ENCODE measurements at regions not wholly inside any gene's neighbourhood (a gene's known extent, or its start where the extent isn't known, plus 50 kb on each side); places are given as distances from the start of the nearest gene placed in this dataset.

DNA sequence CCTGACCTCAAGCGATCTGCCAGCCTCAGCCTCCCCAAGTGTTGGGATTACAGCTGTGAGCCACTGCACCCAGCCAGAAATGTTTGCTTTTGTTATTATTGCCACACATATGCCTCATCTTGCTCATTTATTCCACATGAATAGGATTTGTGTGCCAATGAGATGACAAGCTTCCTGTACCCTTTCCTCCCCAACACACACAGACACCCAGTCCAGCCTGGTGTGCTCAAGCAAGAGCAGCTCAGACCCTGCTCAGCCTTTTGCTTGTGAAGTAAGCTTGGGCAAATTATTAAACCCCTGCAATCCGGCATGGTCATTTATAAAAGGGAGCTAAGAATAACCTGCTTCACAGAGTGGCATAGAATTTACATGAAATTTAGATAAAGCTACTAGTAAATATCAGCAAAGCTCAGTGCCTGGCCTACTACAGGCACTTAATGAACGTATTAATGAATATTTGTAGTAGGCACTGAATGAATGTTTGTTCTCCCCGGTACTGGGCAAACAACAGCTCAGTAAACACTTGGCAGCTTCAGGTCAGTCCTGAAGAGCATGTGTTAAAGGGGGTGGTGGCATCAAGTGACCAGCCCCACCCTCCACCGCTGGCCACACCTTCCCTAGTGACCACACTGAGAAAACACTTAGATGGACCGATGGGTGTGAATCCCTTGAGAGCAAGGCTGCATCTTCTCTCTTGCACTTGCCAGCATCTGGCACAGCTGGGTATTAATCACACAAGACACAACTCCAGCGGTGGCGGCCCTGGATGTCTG is 280.2 kb downstream of the SRBD1 start:
- TF ChIP-seq, protein P1, sequence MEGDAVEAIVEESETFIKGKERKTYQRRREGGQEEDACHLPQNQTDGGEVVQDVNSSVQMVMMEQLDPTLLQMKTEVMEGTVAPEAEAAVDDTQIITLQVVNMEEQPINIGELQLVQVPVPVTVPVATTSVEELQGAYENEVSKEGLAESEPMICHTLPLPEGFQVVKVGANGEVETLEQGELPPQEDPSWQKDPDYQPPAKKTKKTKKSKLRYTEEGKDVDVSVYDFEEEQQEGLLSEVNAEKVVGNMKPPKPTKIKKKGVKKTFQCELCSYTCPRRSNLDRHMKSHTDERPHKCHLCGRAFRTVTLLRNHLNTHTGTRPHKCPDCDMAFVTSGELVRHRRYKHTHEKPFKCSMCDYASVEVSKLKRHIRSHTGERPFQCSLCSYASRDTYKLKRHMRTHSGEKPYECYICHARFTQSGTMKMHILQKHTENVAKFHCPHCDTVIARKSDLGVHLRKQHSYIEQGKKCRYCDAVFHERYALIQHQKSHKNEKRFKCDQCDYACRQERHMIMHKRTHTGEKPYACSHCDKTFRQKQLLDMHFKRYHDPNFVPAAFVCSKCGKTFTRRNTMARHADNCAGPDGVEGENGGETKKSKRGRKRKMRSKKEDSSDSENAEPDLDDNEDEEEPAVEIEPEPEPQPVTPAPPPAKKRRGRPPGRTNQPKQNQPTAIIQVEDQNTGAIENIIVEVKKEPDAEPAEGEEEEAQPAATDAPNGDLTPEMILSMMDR (IDR thresholded peaks at IDR 0.05 in 8 of 11, conservative IDR thresholded peaks at IDR 0.05 in 3 of 11) = no peak
- no peak for TF ChIP-seq POLR2AphosphoS5 (IDR thresholded peaks at IDR 0.05)
- TF ChIP-seq POLR2A (IDR thresholded peaks at IDR 0.05) = no peak

Data from spleen (tissue), 7 donors.